NCI-H526 (cell line): ENCODE measurements at regions not wholly inside any gene's neighbourhood (a gene's known extent, or its start where the extent isn't known, plus 50 kb on each side); places are given as distances from the start of the nearest gene placed in this dataset.

Experiments used
- DNase-seq, 2 experiments: peaks; one replicate each; lab custom pipeline; 2025; lab: John Stamatoyannopoulos, UW

- no peak for DNase-seq
These were observed 215.8 kb downstream of the SPTSSA start for GRCh38 chr14:34246206-34246605.

- DNase-seq: no peak
These were observed 218.6 kb downstream of the SPTSSA start for GRCh38 chr14:34243401-34243800.

GRCh38 chr14:34243001-34243400, 219.0 kb downstream of the SPTSSA start:
- no peak for DNase-seq

GRCh38 chr14:34241185-34241711, 220.8 kb downstream of the SPTSSA start:
- DNase-seq: no peak

- DNase-seq: no peak
These were observed 223.4 kb downstream of the SPTSSA start for GRCh38 chr14:34238610-34239009.

GRCh38 chr14:34237677-34238076, 224.4 kb downstream of the SPTSSA start:
- DNase-seq: no peak

DNA sequence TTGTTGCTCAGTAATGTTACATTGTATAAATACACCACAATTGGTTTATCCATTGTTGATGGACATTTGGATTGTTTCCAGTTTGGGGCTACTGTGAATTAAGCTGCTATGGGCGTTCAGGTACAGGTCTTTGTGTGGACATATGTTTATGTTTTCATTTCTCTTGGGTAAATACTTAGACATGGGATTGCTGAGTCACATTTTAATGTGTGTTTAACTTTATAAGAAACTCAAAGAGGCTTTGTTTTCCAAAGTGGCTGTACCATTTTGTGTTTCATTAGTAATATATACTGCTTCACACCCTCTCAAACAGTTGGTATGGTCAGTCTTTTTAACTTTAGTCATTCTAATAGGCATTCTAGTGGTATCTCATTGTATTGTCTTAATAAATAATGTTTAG, 225.0 kb downstream of the SPTSSA start:
- DNase-seq: no peak

DNA sequence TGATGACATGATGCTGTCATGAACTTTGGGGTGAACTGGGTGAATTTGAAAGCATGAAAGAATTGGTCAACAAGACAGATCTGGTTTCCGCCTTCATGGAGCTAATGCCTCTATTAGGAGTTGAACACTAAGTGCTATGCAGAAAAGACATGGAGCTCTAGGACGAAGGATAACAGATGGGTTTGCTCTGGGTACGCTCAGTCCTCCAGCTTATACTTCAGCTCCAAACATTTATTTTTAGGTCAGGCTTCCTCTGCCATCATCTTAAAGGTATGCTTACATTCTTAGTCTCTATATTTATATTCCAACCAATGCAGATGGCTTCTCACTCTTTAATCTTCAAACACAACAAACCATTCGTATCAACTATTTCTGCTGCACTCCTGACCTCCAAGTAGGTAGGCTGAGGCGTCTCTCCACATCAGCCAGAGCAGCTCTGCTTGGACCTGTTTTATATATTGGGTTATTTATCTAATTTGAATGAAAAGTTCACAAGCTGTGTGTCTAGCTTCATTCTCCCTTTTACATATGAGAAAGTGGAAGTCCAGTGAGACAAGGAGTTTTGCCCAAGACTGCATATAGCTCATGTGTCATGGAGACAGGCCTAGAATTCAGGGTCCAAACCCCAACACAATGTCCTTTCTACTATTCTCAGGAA, 226.3 kb downstream of the SPTSSA start:
- DNase-seq: no peak

GRCh38 chr14:34234258-34234657, 227.8 kb downstream of the SPTSSA start:
- DNase-seq: no peak

- DNase-seq: no peak
These were observed 228.4 kb downstream of the SPTSSA start for GRCh38 chr14:34233619-34234018.

DNA sequence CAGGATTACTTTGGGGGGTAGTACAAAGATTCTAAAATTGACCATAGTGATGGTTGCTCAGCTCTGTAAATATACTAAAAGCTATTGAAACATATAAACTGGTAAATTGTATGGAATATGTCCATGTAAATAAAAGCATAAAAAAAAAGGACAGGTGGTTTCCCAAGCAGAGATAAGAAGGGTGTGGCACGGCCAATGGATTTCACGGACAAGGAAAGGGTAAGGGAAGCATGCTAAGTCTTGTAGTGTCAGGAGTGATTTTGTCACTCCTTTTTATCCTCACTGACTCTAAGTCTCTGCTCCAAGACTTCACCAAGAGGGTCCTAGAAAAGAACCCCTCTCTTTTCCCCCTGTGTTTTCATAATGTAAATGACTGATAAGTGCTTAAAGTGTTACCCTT, 229.2 kb downstream of the SPTSSA start:
- no peak for DNase-seq

- DNase-seq: no peak
These were observed 230.4 kb downstream of the SPTSSA start for GRCh38 chr14:34231626-34232025.

DNA sequence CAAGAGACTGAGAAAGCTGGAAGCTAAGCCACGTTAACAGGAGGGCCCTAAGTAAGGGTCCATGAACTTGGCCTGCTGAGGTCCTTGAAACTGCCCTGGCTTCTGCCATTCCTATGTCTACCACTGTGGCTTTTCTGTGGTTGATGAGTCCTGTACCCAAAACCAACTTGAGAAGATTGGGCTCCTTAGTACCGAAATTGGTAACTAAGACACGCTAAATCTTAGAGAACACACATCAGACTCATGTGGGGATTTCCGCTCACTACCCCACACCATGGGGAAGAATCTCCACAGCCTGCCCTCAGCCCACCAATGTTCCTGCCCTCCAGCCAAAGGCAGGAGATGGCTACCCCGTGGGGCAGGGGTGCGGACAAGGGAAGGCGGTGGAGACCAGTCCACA, 232.9 kb downstream of the SPTSSA start:
- DNase-seq: no peak

- DNase-seq: no peak
These were observed 233.4 kb downstream of the SPTSSA start for GRCh38 chr14:34228650-34228976.

DNA sequence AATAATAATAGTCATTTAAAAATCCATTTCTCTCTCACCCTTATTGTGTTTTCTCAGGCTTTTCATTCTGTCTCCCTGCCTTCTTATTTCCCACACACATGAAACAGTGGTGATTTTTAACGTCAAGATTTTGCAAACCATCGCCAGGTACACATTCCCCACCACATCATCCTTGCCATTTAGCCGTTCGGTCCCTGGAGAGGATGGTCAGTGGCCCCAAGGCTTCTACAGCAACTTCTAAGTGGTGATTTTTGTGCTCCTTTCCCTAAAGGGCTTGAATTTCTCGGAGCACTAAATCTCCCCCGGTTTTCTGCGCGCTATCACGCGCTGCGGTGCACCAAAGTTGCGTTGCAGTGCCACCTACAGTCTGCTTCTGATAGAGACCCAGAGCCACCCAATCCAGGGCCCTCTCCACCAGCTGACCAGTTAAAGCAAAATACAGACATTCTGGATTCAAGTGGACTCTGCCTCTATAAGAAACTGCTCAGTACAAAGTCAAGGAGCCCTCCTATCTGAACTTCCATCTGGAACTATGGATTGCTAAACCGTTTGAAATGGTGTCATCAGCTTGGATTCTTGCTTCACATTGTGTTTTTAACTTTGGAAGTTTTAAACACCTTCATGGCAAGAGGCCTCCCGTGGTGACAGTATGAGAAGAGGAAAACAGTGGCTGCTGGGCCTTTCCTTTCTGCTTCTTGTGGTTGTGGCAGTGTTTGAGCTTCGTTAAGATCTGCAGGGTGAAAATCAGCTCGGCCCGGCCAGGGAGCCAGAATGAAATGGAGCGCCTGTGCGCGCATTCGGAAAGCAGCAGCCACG, 234.0 kb downstream of the SPTSSA start:
- peak; percentile 16 to 84 for DNase-seq

GRCh38 chr14:34224221-34224620, 237.8 kb downstream of the SPTSSA start:
- no peak for DNase-seq

DNA sequence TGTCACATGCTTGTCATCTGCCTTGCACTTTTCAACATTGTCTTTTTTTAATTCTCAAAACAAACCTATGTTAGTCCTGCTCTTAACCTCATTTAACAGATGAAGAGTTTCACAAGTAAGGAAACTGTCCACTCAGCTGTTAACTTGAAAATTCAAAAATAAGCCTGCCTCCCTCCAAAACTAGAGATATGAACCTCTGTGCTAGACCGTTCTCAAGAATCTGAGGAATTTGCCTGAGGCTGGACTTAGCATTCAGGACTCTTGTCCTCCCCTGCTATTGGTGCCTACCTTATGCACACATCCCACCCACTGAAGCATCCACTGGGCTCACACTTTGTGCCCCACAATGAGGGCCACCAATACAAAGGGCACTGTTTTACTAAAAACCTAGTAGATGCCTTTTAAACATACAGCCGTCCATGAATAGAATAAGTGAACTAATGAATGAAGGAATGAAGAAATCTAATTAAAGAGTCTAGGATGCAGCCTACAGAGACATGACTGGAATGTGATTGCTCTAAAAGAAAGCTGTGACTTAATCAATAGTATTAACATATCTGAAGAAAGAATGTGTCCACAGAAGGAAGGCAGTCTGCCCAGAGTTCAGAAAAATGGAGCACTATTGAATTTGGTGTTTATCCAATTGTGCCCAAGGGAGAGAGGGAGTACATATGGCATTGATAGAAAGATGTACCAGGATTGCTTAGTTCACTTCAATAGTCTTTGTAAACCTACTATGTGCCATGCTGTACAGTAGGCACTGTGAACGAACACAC, 238.5 kb downstream of the SPTSSA start:
- DNase-seq: no peak

- no peak for DNase-seq
These were observed 239.2 kb downstream of the SPTSSA start for GRCh38 chr14:34222867-34223266.

DNA sequence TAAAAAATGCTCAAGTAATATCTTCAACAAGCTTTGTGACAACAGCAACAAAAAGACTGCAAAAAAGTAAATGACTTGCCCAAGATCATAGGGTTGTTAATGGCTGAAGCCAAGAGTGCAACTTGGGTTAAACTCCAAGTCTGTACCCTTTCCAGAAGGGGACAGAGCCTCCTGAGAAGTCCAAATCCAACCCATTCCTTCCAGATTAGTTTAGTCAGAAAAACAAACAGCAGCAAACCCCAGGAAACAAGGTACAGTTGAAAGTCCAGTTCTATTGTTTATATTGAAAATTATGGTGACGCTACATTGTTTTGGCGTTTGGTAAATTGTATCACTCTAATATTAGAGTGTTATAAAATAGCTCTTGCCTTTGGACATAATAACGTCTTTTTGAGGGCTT, 239.9 kb downstream of the SPTSSA start:
- no peak for DNase-seq

- no peak for DNase-seq
These were observed 241.1 kb downstream of the SPTSSA start for GRCh38 chr14:34220921-34221320.

DNA sequence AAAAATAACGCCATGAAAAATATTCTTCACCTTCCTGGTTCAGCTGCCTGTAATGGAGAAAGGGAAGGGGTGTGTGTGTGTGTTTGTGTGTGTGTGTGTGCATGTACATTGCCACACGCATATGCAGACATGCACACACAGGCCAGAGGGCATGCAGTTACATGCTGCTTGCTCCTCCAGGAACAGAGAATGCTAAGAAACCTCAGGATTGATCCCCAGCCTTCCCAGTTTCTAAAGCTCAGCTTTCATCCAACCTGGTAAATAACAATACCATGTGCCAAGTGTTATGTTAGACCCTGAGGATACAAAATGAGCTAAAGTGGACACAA, 241.7 kb downstream of the SPTSSA start:
- no peak for DNase-seq

- DNase-seq: no peak
These were observed 242.2 kb downstream of the SPTSSA start for GRCh38 chr14:34219661-34220377.
